Lower leg skin (tissue), 3 donors: ENCODE measurements at regions not wholly inside any gene's neighbourhood (a gene's known extent, or its start where the extent isn't known, plus 50 kb on each side); places are given as distances from the start of the nearest gene placed in this dataset.

ENCODE experiments used
- POLR2A ChIP-seq, 2 donors: fragments of 450-650 bp; IDR thresholded peaks; one replicate each; pipeline ENCODE4 v1.6.1; 2016 to 2017; ENCODE audit warnings: antibody characterized with exemption in 2 of 2, mild to moderate bottlenecking in 1 of 2, moderate library complexity in 1 of 2
- TF ChIP-seq, protein P1 (sequence below), 3 donors: fragments of 450-650 bp; IDR thresholded peaks; one replicate each; pipeline ENCODE4 v1.5.1; 2016; ENCODE audit warnings: antibody characterized with exemption in 3 of 3, mild to moderate bottlenecking in 3 of 3, moderate library complexity in 2 of 3

DNA sequence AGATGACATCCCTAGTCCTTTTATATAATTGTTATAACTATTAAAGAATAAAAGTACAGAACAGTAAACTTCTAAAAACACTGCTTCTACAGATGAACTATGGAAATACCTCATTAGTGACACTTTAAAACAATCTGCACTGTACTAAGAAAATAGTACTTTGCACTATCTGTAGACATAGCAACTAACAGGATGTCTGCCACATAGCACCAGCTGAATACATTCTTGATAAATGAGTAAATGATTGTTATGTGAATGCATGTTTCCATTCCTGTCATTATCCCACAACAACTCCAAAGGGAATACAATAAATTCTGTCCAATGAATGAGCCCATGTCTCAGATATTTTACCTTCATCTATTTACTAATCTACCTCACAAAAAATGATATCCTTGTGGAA lies 115.3 kb upstream of the SLC35G4 start:
- TF ChIP-seq, protein P1, sequence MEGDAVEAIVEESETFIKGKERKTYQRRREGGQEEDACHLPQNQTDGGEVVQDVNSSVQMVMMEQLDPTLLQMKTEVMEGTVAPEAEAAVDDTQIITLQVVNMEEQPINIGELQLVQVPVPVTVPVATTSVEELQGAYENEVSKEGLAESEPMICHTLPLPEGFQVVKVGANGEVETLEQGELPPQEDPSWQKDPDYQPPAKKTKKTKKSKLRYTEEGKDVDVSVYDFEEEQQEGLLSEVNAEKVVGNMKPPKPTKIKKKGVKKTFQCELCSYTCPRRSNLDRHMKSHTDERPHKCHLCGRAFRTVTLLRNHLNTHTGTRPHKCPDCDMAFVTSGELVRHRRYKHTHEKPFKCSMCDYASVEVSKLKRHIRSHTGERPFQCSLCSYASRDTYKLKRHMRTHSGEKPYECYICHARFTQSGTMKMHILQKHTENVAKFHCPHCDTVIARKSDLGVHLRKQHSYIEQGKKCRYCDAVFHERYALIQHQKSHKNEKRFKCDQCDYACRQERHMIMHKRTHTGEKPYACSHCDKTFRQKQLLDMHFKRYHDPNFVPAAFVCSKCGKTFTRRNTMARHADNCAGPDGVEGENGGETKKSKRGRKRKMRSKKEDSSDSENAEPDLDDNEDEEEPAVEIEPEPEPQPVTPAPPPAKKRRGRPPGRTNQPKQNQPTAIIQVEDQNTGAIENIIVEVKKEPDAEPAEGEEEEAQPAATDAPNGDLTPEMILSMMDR (IDR thresholded peaks at IDR 0.05), result no peak
- no peak for TF ChIP-seq POLR2A (IDR thresholded peaks at IDR 0.05)
